ENCODE measurements at regions not wholly inside any gene's neighbourhood (a gene's known extent, or its start where the extent isn't known, plus 50 kb on each side); places are given as distances from the start of the nearest gene placed in this dataset.

DNA sequence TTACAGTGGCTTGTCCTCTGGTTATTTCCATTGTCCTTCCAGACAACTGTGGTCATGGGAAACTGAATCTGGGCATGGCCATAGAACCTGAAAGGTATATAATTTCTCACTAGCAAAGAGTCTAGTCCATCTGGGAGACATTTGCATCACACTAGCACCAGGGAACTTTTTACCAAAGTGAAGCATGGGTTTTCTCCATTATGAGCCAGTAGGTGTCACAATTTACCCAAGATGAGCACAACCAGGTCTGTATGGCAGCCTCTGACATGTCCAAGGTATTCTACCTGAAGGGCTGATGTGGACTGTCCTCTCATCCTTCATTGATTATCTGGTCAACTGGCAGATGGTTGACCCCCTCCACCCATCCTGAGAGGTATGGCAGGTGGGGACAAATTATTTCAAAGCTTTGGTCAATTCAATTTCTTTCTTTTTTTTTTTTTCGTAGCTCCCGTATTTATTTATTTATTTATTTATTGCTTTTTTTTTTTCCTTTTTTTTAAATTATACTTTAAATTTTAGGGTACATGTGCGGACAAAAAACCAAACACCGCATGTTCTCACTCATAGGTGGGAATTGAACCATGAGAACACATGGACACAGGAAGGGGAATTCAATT, 425.9 kb downstream of the TMEM135 start:
- no peak for TF ChIP-seq POLR2A (IDR thresholded peaks at IDR 0.05)
- TF ChIP-seq, protein P1, sequence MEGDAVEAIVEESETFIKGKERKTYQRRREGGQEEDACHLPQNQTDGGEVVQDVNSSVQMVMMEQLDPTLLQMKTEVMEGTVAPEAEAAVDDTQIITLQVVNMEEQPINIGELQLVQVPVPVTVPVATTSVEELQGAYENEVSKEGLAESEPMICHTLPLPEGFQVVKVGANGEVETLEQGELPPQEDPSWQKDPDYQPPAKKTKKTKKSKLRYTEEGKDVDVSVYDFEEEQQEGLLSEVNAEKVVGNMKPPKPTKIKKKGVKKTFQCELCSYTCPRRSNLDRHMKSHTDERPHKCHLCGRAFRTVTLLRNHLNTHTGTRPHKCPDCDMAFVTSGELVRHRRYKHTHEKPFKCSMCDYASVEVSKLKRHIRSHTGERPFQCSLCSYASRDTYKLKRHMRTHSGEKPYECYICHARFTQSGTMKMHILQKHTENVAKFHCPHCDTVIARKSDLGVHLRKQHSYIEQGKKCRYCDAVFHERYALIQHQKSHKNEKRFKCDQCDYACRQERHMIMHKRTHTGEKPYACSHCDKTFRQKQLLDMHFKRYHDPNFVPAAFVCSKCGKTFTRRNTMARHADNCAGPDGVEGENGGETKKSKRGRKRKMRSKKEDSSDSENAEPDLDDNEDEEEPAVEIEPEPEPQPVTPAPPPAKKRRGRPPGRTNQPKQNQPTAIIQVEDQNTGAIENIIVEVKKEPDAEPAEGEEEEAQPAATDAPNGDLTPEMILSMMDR (IDR thresholded peaks at IDR 0.05): no peak

All from lower leg skin (tissue), 3 donors.